Fibroblast of villous mesenchyme (primary cell): ENCODE measurements at regions not wholly inside any gene's neighbourhood (a gene's known extent, or its start where the extent isn't known, plus 50 kb on each side); places are given as distances from the start of the nearest gene placed in this dataset.

Source experiments
- DNase-seq: peaks from one replicate; pipeline ENCODE4 v3.0.0-alpha.2; 2010; ENCODE audit warnings: low read depth
- H3K4me3 ChIP-seq: 2 replicates; pipeline ENCODE4 v1.5.1; 2011; ENCODE audit warnings: low read depth, mild to moderate bottlenecking, low read length
- CTCF ChIP-seq: IDR thresholded peaks from 2 replicates; pipeline ENCODE4 v1.5.1; 2012; ENCODE audit warnings: low read depth, mild to moderate bottlenecking, low read length; ENCODE audit not compliant: insufficient read depth

GRCh38 chr6:91879386-91879995, 1292.6 kb upstream of the MAP3K7 start:
- DNase-seq = no peak
- no peak for TF ChIP-seq CTCF
- no peak overlapping the region for H3K4me3 ChIP-seq

GRCh38 chr6:91877994-91878393, 1291.1 kb upstream of the MAP3K7 start:
- DNase-seq = no peak
- TF ChIP-seq CTCF = no peak
- no peak overlapping the region for H3K4me3 ChIP-seq

- no peak for TF ChIP-seq CTCF
- no peak overlapping the region for H3K4me3 ChIP-seq
- no peak for DNase-seq
Observed at GRCh38 chr6:91874971-91875370, 1288.1 kb upstream of the MAP3K7 start.

- no peak for TF ChIP-seq CTCF
- no peak overlapping the region for H3K4me3 ChIP-seq
- no peak for DNase-seq
Observed at GRCh38 chr6:91868539-91869202, 1281.8 kb upstream of the MAP3K7 start.

- no peak for TF ChIP-seq CTCF
- no peak for DNase-seq
- no peak overlapping the region for H3K4me3 ChIP-seq
Observed at GRCh38 chr6:91865889-91866288, 1279.0 kb upstream of the MAP3K7 start.

- no peak for TF ChIP-seq CTCF
- no peak for DNase-seq
- H3K4me3 ChIP-seq = no peak overlapping the region
Observed at GRCh38 chr6:91864911-91865310, 1278.0 kb upstream of the MAP3K7 start.
